ENCODE measurements at regions not wholly inside any gene's neighbourhood (a gene's known extent, or its start where the extent isn't known, plus 50 kb on each side); places are given as distances from the start of the nearest gene placed in this dataset.

GRCh38 chr4:24076811-24077210 is 187.0 kb upstream of the PPARGC1A start:
- 0% methylated on average over 1 of the region's 1 CpG for WGBS (ENCODE audit: insufficient coverage, low coverage, missing lambda C conversion rate)
- DNase-seq (ENCODE audit: extremely low read depth in 1 of 4, low spot score in 3 of 4) (no peak), ATAC-seq (no peak), FAIRE-seq (no peak)
- Histone ChIP-seq H3K9ac (ENCODE audit: insufficient read depth in 1 of 2, low read depth in 2 of 2, low read length in 2 of 2) (no peak overlapping the region), H4K20me1 (replicated peaks; ENCODE audit: control insufficient read depth, insufficient read depth, low read length) (no peaks in the 10 kb centered on the region), H3K9me3 (replicated peaks; ENCODE audit: control insufficient read depth, insufficient read depth, low read depth, low read length) (no peaks in the 10 kb centered on the region), H3K9me1 (ENCODE audit: control insufficient read depth, insufficient read depth, low read length) (no peaks in the 10 kb centered on the region), H3K4me3 (no peak overlapping the region), H3K4me1 (replicated peaks in 1 of 2; ENCODE audit: control insufficient read depth in 2 of 2, insufficient read depth in 2 of 2, low read length in 2 of 2) (no peaks in the 10 kb centered on the region), H3K4me2 (ENCODE audit: insufficient read depth, low read length) (no peak overlapping the region), H2AFZ (ENCODE audit: low read depth, low read length) (no peak overlapping the region), H3K79me2 (ENCODE audit: control insufficient read depth, insufficient read depth, low read length) (no peaks in the 10 kb centered on the region), H3K27ac (ENCODE audit: extremely low read depth, low read depth, low read length) (no peak overlapping the region), H3K27me3 (ENCODE audit: control insufficient read depth in 2 of 2, insufficient read depth in 2 of 2, low read length in 2 of 2) (no peaks in the 10 kb centered on the region), H3K36me3 (ENCODE audit: control insufficient read depth, insufficient read depth, low read length) (no peaks in the 10 kb centered on the region)
- intact Hi-C loops (cut with micrococcal nuclease) (no loop called here), in situ Hi-C loops (cut with MboI) (no loop called here)
- ChIA-PET POLR2A (no interaction called here), CTCF (ENCODE audit: low intra/inter-chr PET ratio) (no interaction called here)
- BruUV-seq (replicated peaks) = no TSS peak
- TF ChIP-seq ZEB2 (IDR thresholded peaks at IDR 0.05) (no peak), RBM39 (optimal IDR thresholded peaks at IDR 0.05; ENCODE audit: low read depth, low read length) (no peak), NFIC (IDR thresholded peaks at IDR 0.05) (peak; percentile 99), NFIX (CRISPR knock-in tag; IDR thresholded peaks at IDR 0.05; ENCODE audit: low read depth) (peak; percentile 98), SMAD1 (IDR thresholded peaks at IDR 0.05; ENCODE audit: low read depth, low read length, partially characterized antibody) (peak; percentile 31), ZNF507 (tag; conservative IDR thresholded peaks at IDR 0.05) (no peak), ZNF445 (CRISPR knock-in tag; IDR thresholded peaks at IDR 0.05; ENCODE audit: low read depth) (no peak)

- WGBS (ENCODE audit: insufficient coverage, low coverage, missing lambda C conversion rate) = 2% methylated on average over 7 of the region's 7 CpGs
- in situ Hi-C loops (cut with MboI) (no loop called here), intact Hi-C loops (cut with micrococcal nuclease) (no loop called here)
- TF ChIP-seq TEAD1 (CRISPR knock-in tag; IDR thresholded peaks at IDR 0.05) (no peak), ZNF766 (CRISPR knock-in tag; conservative IDR thresholded peaks at IDR 0.05) (no peak), ZNF696 (CRISPR knock-in tag; conservative IDR thresholded peaks at IDR 0.05) (no peak), ZFX (CRISPR knock-in tag; IDR thresholded peaks at IDR 0.05) (no peak), MYBL2 (IDR thresholded peaks at IDR 0.05; ENCODE audit: low read depth) (no peak), MYBL2 (CRISPR knock-in tag; IDR thresholded peaks at IDR 0.05; ENCODE audit: borderline replicate concordance) (no peak), NCOA6 (IDR thresholded peaks at IDR 0.05) (no peak)
- no peaks in the 10 kb centered on the region for H3K27me3 ChIP-seq (ENCODE audit: control insufficient read depth in 2 of 2, insufficient read depth in 2 of 2, low read length in 2 of 2)
- no peak overlapping the region for H3K9ac ChIP-seq (ENCODE audit: insufficient read depth in 1 of 2, low read depth in 2 of 2, low read length in 2 of 2)
- POLR2A ChIA-PET = no interaction called here
- ATAC-seq (no peak), DNase-seq (ENCODE audit: extremely low read depth in 1 of 4, low spot score in 3 of 4) (no peak), FAIRE-seq (no peak)
- no TSS peak for BruUV-seq (replicated peaks)
- no peaks in the 10 kb centered on the region for H3K36me3 ChIP-seq (ENCODE audit: control insufficient read depth, insufficient read depth, low read length)
- H3K27ac ChIP-seq (ENCODE audit: extremely low read depth, low read depth, low read length) = no peak overlapping the region
- H4K20me1 ChIP-seq (replicated peaks; ENCODE audit: control insufficient read depth, insufficient read depth, low read length) = no peaks in the 10 kb centered on the region
- no peaks in the 10 kb centered on the region for H3K79me2 ChIP-seq (ENCODE audit: control insufficient read depth, insufficient read depth, low read length)
- H3K9me3 ChIP-seq (replicated peaks; ENCODE audit: control insufficient read depth, insufficient read depth, low read depth, low read length) = no peaks in the 10 kb centered on the region
- H2AFZ ChIP-seq (ENCODE audit: low read depth, low read length) = no peak overlapping the region
- H3K4me1 ChIP-seq (replicated peaks in 1 of 2; ENCODE audit: control insufficient read depth in 2 of 2, insufficient read depth in 2 of 2, low read length in 2 of 2) = no peaks in the 10 kb centered on the region
- no peak overlapping the region for H3K4me2 ChIP-seq (ENCODE audit: insufficient read depth, low read length)
- no peaks in the 10 kb centered on the region for H3K9me1 ChIP-seq (ENCODE audit: control insufficient read depth, insufficient read depth, low read length)
- H3K4me3 ChIP-seq = no peak overlapping the region
- CTCF ChIA-PET (ENCODE audit: low intra/inter-chr PET ratio) = no interaction called here
These were observed 184.1 kb upstream of the PPARGC1A start for GRCh38 chr4:24073948-24074347.
